ENCODE measurements at regions not wholly inside any gene's neighbourhood (a gene's known extent, or its start where the extent isn't known, plus 50 kb on each side); places are given as distances from the start of the nearest gene placed in this dataset.

DNA sequence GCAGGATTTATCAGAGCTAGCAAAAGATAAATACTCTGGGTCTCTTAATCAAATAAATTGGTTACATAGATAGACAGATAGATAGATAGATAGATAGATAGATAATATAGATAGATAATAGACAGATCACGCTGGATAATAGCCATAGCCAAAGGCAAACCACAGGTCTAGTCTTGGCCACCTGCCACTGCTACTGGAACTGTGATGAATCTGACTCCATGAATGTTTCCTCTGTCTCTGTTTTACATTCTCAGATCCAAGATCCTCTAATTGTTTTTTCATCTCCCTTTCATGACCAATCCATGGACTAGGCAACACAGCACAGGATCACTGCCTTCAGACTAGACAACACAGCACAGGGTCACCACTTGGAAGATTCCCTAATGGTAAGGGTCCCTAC is 444.7 kb upstream of the NFIA start:
- H3K36me3 ChIP-seq (ENCODE audit: control insufficient read depth, insufficient read depth, low read length), result no peaks in the 10 kb centered on the region
- H3K27me3 ChIP-seq (ENCODE audit: control insufficient read depth, insufficient read depth, low read length), result no peaks in the 10 kb centered on the region
- TF ChIP-seq, protein P1, sequence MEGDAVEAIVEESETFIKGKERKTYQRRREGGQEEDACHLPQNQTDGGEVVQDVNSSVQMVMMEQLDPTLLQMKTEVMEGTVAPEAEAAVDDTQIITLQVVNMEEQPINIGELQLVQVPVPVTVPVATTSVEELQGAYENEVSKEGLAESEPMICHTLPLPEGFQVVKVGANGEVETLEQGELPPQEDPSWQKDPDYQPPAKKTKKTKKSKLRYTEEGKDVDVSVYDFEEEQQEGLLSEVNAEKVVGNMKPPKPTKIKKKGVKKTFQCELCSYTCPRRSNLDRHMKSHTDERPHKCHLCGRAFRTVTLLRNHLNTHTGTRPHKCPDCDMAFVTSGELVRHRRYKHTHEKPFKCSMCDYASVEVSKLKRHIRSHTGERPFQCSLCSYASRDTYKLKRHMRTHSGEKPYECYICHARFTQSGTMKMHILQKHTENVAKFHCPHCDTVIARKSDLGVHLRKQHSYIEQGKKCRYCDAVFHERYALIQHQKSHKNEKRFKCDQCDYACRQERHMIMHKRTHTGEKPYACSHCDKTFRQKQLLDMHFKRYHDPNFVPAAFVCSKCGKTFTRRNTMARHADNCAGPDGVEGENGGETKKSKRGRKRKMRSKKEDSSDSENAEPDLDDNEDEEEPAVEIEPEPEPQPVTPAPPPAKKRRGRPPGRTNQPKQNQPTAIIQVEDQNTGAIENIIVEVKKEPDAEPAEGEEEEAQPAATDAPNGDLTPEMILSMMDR (IDR thresholded peaks at IDR 0.05; ENCODE audit: insufficient read depth, low read length, poor library complexity, severe bottlenecking), result no peak
- DNase-seq (ENCODE audit: low read depth), result no peak
- no peak overlapping the region for H3K4me3 ChIP-seq (ENCODE audit: low read depth, low read length)

DNA sequence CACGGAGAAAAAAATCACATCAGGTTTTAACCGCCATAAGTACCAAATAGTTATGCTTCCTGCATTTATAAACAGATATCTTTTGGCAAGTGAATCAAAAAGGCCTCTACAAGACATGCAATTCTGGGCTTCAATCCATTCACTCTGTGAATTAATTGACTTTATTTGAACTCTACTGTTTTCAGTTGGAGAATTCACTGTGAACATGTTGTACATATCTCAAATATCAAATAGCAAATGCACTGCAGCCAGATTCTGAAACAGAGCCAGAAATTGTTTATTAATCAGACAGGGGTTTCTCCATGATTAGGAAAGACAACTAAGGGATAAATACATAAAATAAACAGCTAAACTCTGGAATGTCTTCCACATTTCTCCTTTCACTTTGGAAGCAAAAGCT is 445.4 kb upstream of the NFIA start:
- no peak overlapping the region for H3K4me3 ChIP-seq (ENCODE audit: low read depth, low read length)
- TF ChIP-seq, protein P1 (IDR thresholded peaks at IDR 0.05; ENCODE audit: insufficient read depth, low read length, poor library complexity, severe bottlenecking), result no peak
- DNase-seq (ENCODE audit: low read depth), result no peak
- no peaks in the 10 kb centered on the region for H3K27me3 ChIP-seq (ENCODE audit: control insufficient read depth, insufficient read depth, low read length)
- no peaks in the 10 kb centered on the region for H3K36me3 ChIP-seq (ENCODE audit: control insufficient read depth, insufficient read depth, low read length)

DNA sequence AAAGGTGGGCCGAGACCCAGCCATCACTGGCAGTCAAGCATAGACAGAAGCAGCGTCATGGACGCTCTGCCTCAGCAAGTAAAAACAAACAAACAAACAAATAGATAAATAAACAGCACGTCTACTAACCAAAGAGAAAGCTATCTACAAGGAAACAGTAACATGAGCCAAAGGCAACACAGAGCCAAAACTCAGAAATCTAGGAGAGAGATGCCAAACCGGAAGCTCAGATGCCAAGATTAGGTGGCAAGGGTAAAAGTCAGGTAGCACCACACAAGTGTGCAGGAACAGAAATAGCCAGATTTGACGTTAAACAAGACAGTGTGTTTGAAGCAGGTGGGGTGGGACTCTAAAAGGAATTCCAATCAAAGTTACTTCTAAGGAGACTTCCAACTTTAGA is 448.3 kb upstream of the NFIA start:
- Histone ChIP-seq H3K27me3 (ENCODE audit: control insufficient read depth, insufficient read depth, low read length) (no peaks in the 10 kb centered on the region), H3K36me3 (ENCODE audit: control insufficient read depth, insufficient read depth, low read length) (no peaks in the 10 kb centered on the region), H3K4me3 (ENCODE audit: low read depth, low read length) (no peak overlapping the region)
- TF ChIP-seq, protein P1 (IDR thresholded peaks at IDR 0.05; ENCODE audit: insufficient read depth, low read length, poor library complexity, severe bottlenecking), result no peak
- no peak for DNase-seq (ENCODE audit: low read depth)

DNA sequence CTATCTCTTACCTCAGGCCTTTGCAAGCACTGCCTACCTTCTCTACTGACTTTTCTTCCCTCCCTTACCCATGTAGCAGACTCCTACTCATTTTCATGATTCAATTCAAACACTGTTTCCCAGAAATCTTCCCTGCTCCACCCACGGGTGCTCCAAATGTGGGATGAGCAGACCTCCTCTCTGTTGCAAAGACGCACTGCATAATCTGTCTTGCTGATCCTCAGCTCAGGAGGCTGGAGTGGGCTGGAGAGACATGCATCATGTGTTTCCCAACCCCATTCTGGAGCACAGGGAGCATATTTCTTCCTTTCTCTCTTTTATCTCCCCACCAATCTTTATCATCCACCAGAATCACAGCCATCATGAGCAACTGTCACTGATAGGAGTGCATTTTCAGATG is 459.9 kb upstream of the NFIA start:
- H3K4me3 ChIP-seq (ENCODE audit: low read depth, low read length), result no peak overlapping the region
- TF ChIP-seq, protein P1 (IDR thresholded peaks at IDR 0.05; ENCODE audit: insufficient read depth, low read length, poor library complexity, severe bottlenecking), result no peak
- no peaks in the 10 kb centered on the region for H3K27me3 ChIP-seq (ENCODE audit: control insufficient read depth, insufficient read depth, low read length)
- no peaks in the 10 kb centered on the region for H3K36me3 ChIP-seq (ENCODE audit: control insufficient read depth, insufficient read depth, low read length)
- no peak for DNase-seq (ENCODE audit: low read depth)

DNA sequence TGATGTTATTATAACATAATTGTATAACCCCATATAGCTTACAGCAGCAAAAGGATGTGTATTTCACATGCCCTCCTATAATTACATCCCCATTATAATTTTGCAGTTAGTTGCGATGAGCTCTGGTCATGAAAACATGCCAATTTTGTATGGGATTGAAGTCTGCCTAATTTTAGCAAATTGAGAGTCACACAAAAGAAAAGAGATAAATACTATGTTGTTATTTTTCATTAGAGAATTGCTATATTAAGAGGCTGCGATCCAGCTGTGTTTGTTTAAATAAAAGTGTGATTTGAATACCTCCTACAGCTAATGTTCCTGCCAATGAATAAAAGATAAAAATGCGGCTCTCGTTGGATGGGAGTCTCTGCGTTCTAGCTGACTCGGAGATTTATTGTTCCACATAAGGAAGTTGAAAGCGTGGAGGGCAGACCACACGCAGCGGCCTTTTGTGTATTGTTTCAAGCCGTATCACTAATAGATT is 461.0 kb upstream of the NFIA start:
- H3K4me3 ChIP-seq (ENCODE audit: low read depth, low read length), result no peak overlapping the region
- H3K27me3 ChIP-seq (ENCODE audit: control insufficient read depth, insufficient read depth, low read length), result no peaks in the 10 kb centered on the region
- H3K36me3 ChIP-seq (ENCODE audit: control insufficient read depth, insufficient read depth, low read length), result no peaks in the 10 kb centered on the region
- no peak for DNase-seq (ENCODE audit: low read depth)
- TF ChIP-seq, protein P1 (IDR thresholded peaks at IDR 0.05; ENCODE audit: insufficient read depth, low read length, poor library complexity, severe bottlenecking), result no peak

DNA sequence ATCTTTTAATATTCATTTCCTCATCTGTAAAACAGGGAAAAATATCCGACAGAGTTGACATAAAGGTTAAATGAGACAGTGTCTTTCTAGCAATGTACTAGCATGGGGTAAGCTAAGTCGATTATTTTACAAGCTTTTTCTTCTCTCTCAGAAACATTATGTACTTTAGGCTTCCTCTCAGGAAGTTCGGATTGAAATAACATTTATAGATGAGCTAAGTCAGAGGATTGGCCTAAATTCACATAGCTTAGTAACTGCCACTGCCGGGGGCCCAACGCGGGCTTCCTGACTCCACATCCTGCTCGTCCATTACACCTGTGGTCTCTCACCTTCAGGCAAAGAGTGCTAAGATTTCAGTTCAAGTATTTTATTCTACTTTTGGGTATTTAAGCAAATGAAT is 462.3 kb upstream of the NFIA start:
- Histone ChIP-seq H3K36me3 (ENCODE audit: control insufficient read depth, insufficient read depth, low read length) (no peaks in the 10 kb centered on the region), H3K27me3 (ENCODE audit: control insufficient read depth, insufficient read depth, low read length) (no peaks in the 10 kb centered on the region), H3K4me3 (ENCODE audit: low read depth, low read length) (no peak overlapping the region)
- no peak for DNase-seq (ENCODE audit: low read depth)
- TF ChIP-seq, protein P1 (IDR thresholded peaks at IDR 0.05; ENCODE audit: insufficient read depth, low read length, poor library complexity, severe bottlenecking), result no peak

Measured in kidney epithelial cell (primary cell).